Nephron (organoid): ENCODE measurements at regions not wholly inside any gene's neighbourhood (a gene's known extent, or its start where the extent isn't known, plus 50 kb on each side); places are given as distances from the start of the nearest gene placed in this dataset.

ENCODE experiments used
- H3K27ac Mint-ChIP-seq, 3 experiments: 2 replicates each; pipeline ENCODE4 v1.8.0; 2020; ENCODE audit warnings: mixed read lengths in 3 of 3, mild to moderate bottlenecking in 2 of 3, moderate library complexity in 1 of 3
- H3K27me3 Mint-ChIP-seq: 2 replicates; pipeline ENCODE4 v1.8.0; 2021; ENCODE audit warnings: low read depth, mild to moderate bottlenecking, moderate library complexity, mixed read lengths
- H3K36me3 Mint-ChIP-seq: 2 replicates; pipeline ENCODE4 v1.8.0; 2020; ENCODE audit warnings: low read depth, mixed read lengths
- H3K4me1 Mint-ChIP-seq: 2 replicates; pipeline ENCODE4 v1.8.0; 2020; ENCODE audit warnings: mixed read lengths
- H3K4me3 Mint-ChIP-seq, 3 experiments: 2 replicates each; pipeline ENCODE4 v1.8.0; 2020; ENCODE audit warnings: mild to moderate bottlenecking in 3 of 3, mixed read lengths in 3 of 3, moderate library complexity in 2 of 3
- H3K9me3 Mint-ChIP-seq: 2 replicates; pipeline ENCODE4 v1.8.0; 2020; ENCODE audit warnings: mixed read lengths
- TF ChIP-seq, protein P1 (sequence below), 3 experiments: fragments of 200-600 bp; sonication (generic); IDR thresholded peaks; one replicate each; pipeline ENCODE4 v1.5.0; 2021; ENCODE audit warnings: antibody characterized with exemption in 3 of 3; ENCODE audit not compliant: unreplicated experiment in 3 of 3

- peaks cover 4% of the 10 kb centered on the region for H3K27me3 Mint-ChIP-seq
- TF ChIP-seq, protein P1, sequence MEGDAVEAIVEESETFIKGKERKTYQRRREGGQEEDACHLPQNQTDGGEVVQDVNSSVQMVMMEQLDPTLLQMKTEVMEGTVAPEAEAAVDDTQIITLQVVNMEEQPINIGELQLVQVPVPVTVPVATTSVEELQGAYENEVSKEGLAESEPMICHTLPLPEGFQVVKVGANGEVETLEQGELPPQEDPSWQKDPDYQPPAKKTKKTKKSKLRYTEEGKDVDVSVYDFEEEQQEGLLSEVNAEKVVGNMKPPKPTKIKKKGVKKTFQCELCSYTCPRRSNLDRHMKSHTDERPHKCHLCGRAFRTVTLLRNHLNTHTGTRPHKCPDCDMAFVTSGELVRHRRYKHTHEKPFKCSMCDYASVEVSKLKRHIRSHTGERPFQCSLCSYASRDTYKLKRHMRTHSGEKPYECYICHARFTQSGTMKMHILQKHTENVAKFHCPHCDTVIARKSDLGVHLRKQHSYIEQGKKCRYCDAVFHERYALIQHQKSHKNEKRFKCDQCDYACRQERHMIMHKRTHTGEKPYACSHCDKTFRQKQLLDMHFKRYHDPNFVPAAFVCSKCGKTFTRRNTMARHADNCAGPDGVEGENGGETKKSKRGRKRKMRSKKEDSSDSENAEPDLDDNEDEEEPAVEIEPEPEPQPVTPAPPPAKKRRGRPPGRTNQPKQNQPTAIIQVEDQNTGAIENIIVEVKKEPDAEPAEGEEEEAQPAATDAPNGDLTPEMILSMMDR (IDR thresholded peaks at IDR 0.05; ENCODE audit: unreplicated experiment in 3 of 3), result no peak
- no peaks in the 10 kb centered on the region for H3K36me3 Mint-ChIP-seq
- peaks cover 10% of the 10 kb centered on the region for H3K4me1 Mint-ChIP-seq
- H3K4me3 Mint-ChIP-seq, result no peak overlapping the region
- H3K9me3 Mint-ChIP-seq, result no peaks in the 10 kb centered on the region
- no peak overlapping the region for H3K27ac Mint-ChIP-seq
Measured at GRCh38 chr5:159527546-159528254, 197.4 kb upstream of the IL12B start.

GRCh38 chr5:159531554-159532105, 201.3 kb upstream of the IL12B start:
- no peak overlapping the region for H3K27ac Mint-ChIP-seq
- no peaks in the 10 kb centered on the region for H3K36me3 Mint-ChIP-seq
- TF ChIP-seq, protein P1 (IDR thresholded peaks at IDR 0.05; ENCODE audit: unreplicated experiment in 3 of 3), result no peak
- H3K4me3 Mint-ChIP-seq, result no peak overlapping the region
- no peaks in the 10 kb centered on the region for H3K9me3 Mint-ChIP-seq
- H3K27me3 Mint-ChIP-seq, result peaks cover 4% of the 10 kb centered on the region
- no peaks in the 10 kb centered on the region for H3K4me1 Mint-ChIP-seq

DNA sequence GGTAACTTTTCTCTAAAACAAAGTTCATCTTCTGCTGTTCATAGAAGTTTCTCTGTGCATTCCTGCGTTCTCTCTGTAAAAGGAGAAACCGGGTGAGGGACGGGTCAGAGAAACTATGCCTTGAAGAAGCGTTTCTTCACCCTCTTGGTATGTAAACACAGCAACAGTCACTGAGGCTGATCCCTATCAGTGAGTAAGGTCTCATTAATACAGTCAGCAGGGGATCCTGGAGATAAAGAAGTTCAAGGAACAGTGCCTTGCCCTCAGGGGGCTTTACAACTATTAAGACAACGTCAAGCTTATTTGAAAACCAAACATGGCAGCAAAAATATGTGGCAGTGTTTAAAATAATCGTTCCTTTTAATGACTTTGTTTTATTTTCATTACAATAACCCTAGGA, 202.9 kb upstream of the IL12B start:
- Mint-ChIP-seq H3K36me3 (no peaks in the 10 kb centered on the region), H3K27ac (no peak overlapping the region), H3K9me3 (no peaks in the 10 kb centered on the region), H3K4me3 (no peak overlapping the region), H3K27me3 (peaks cover 4% of the 10 kb centered on the region), H3K4me1 (no peaks in the 10 kb centered on the region)
- TF ChIP-seq, protein P1 (IDR thresholded peaks at IDR 0.05; ENCODE audit: unreplicated experiment in 3 of 3), result no peak

GRCh38 chr5:159536166-159536565, 205.9 kb upstream of the IL12B start:
- Mint-ChIP-seq H3K36me3 (no peaks in the 10 kb centered on the region), H3K4me3 (no peak overlapping the region), H3K4me1 (no peaks in the 10 kb centered on the region), H3K9me3 (no peaks in the 10 kb centered on the region), H3K27ac (no peak overlapping the region), H3K27me3 (no peaks in the 10 kb centered on the region)
- TF ChIP-seq, protein P1 (IDR thresholded peaks at IDR 0.05; ENCODE audit: unreplicated experiment in 3 of 3), result no peak

GRCh38 chr5:159536646-159537045, 206.4 kb upstream of the IL12B start:
- Mint-ChIP-seq H3K4me1 (no peaks in the 10 kb centered on the region), H3K9me3 (no peaks in the 10 kb centered on the region)
- TF ChIP-seq, protein P1 (IDR thresholded peaks at IDR 0.05; ENCODE audit: unreplicated experiment in 3 of 3), result no peak

GRCh38 chr5:159539678-159540077, 209.4 kb upstream of the IL12B start:
- Mint-ChIP-seq H3K4me3 (no peak overlapping the region), H3K36me3 (no peaks in the 10 kb centered on the region), H3K4me1 (no peaks in the 10 kb centered on the region), H3K27me3 (peaks cover 5% of the 10 kb centered on the region), H3K9me3 (no peaks in the 10 kb centered on the region), H3K27ac (no peak overlapping the region)
- TF ChIP-seq, protein P1 (IDR thresholded peaks at IDR 0.05; ENCODE audit: unreplicated experiment in 3 of 3), result no peak

More at GRCh38 chr5:159536646-159537045, 206.4 kb upstream of the IL12B start:
- no peaks in the 10 kb centered on the region for H3K36me3 Mint-ChIP-seq
- no peak overlapping the region for H3K4me3 Mint-ChIP-seq
- no peaks in the 10 kb centered on the region for H3K27me3 Mint-ChIP-seq
- H3K27ac Mint-ChIP-seq, result no peak overlapping the region
